ENCODE measurements at regions not wholly inside any gene's neighbourhood (a gene's known extent, or its start where the extent isn't known, plus 50 kb on each side); places are given as distances from the start of the nearest gene placed in this dataset.

GRCh38 chr1:60886793-60887331, 195.5 kb upstream of the NFIA start:
- no peaks in the 10 kb centered on the region for H3K9me3 ChIP-seq (ENCODE audit: low read length)
- no peak overlapping the region for H3K9ac ChIP-seq (ENCODE audit: low read length)
- no peak overlapping the region for H3K4me2 ChIP-seq (ENCODE audit: low read length)
- H4K20me1 ChIP-seq (ENCODE audit: insufficient read depth): no peaks in the 10 kb centered on the region
- H3K79me2 ChIP-seq (replicated peaks; ENCODE audit: insufficient read depth, low read length): no peaks in the 10 kb centered on the region
- no peak for TF ChIP-seq EP300 (conservative IDR thresholded peaks at IDR 0.05; ENCODE audit: poor library complexity, severe bottlenecking)
- no peak for TF ChIP-seq REST (IDR thresholded peaks at IDR 0.05; ENCODE audit: borderline replicate concordance)
- TF ChIP-seq CTCF (IDR thresholded peaks at IDR 0.05; ENCODE audit: poor library complexity, severe bottlenecking): no peak
- TF ChIP-seq TAF1 (IDR thresholded peaks at IDR 0.05; ENCODE audit: low read depth): no peak
- TF ChIP-seq POLR2AphosphoS5 (IDR thresholded peaks at IDR 0.05): no peak
- no peak for TF ChIP-seq RAD21 (conservative IDR thresholded peaks at IDR 0.05)
- TF ChIP-seq SMC3 (conservative IDR thresholded peaks at IDR 0.05; ENCODE audit: poor library complexity): no peak
- no peak for TF ChIP-seq MXI1 (conservative IDR thresholded peaks at IDR 0.05; ENCODE audit: poor library complexity, severe bottlenecking)
- TF ChIP-seq EZH2 (IDR thresholded peaks at IDR 0.05; ENCODE audit: borderline replicate concordance, insufficient read depth, low read length, poor library complexity, severe bottlenecking): no peak
- no peak overlapping the region for H3K4me3 ChIP-seq (ENCODE audit: low read length)
- no peaks in the 10 kb centered on the region for H3F3A ChIP-seq (ENCODE audit: insufficient read depth, low read length, poor library complexity, severe bottlenecking)
- H3K27me3 ChIP-seq (ENCODE audit: insufficient read depth, low read depth, low read length): no peaks in the 10 kb centered on the region
- no peak overlapping the region for H2AFZ ChIP-seq (ENCODE audit: low read depth, low read length)
- H3K27ac ChIP-seq (ENCODE audit: low read length): no peak overlapping the region
- H3K9me2 ChIP-seq (ENCODE audit: insufficient read depth, low read length): no peaks in the 10 kb centered on the region
- no peaks in the 10 kb centered on the region for H3K36me3 ChIP-seq (ENCODE audit: insufficient read depth, low read length)

- no peak overlapping the region for H3K27ac ChIP-seq (ENCODE audit: low read length)
Observed at GRCh38 chr1:60886090-60886489, 196.3 kb upstream of the NFIA start.

More at GRCh38 chr1:60886090-60886489, 196.3 kb upstream of the NFIA start:
- Histone ChIP-seq H3K9me2 (ENCODE audit: insufficient read depth, low read length) (no peaks in the 10 kb centered on the region), H3F3A (ENCODE audit: insufficient read depth, low read length, poor library complexity, severe bottlenecking) (no peaks in the 10 kb centered on the region), H3K4me2 (ENCODE audit: low read length) (no peak overlapping the region), H3K9me3 (ENCODE audit: low read length) (no peaks in the 10 kb centered on the region), H3K79me2 (replicated peaks; ENCODE audit: insufficient read depth, low read length) (no peaks in the 10 kb centered on the region), H3K27me3 (ENCODE audit: insufficient read depth, low read depth, low read length) (no peaks in the 10 kb centered on the region), H3K36me3 (ENCODE audit: insufficient read depth, low read length) (no peaks in the 10 kb centered on the region), H4K20me1 (ENCODE audit: insufficient read depth) (no peaks in the 10 kb centered on the region), H3K9ac (ENCODE audit: low read length) (no peak overlapping the region), H3K4me3 (ENCODE audit: low read length) (no peak overlapping the region), H2AFZ (ENCODE audit: low read depth, low read length) (no peak overlapping the region)
- TF ChIP-seq CTCF (IDR thresholded peaks at IDR 0.05; ENCODE audit: poor library complexity, severe bottlenecking) (no peak), SMC3 (conservative IDR thresholded peaks at IDR 0.05; ENCODE audit: poor library complexity) (no peak), EP300 (conservative IDR thresholded peaks at IDR 0.05; ENCODE audit: poor library complexity, severe bottlenecking) (no peak), TAF1 (IDR thresholded peaks at IDR 0.05; ENCODE audit: low read depth) (no peak), REST (IDR thresholded peaks at IDR 0.05; ENCODE audit: borderline replicate concordance) (no peak), RAD21 (conservative IDR thresholded peaks at IDR 0.05) (no peak), MXI1 (conservative IDR thresholded peaks at IDR 0.05; ENCODE audit: poor library complexity, severe bottlenecking) (no peak), POLR2AphosphoS5 (IDR thresholded peaks at IDR 0.05) (no peak), EZH2 (IDR thresholded peaks at IDR 0.05; ENCODE audit: borderline replicate concordance, insufficient read depth, low read length, poor library complexity, severe bottlenecking) (no peak)
